ENCODE measurements at regions not wholly inside any gene's neighbourhood (a gene's known extent, or its start where the extent isn't known, plus 50 kb on each side); places are given as distances from the start of the nearest gene placed in this dataset.

DNA sequence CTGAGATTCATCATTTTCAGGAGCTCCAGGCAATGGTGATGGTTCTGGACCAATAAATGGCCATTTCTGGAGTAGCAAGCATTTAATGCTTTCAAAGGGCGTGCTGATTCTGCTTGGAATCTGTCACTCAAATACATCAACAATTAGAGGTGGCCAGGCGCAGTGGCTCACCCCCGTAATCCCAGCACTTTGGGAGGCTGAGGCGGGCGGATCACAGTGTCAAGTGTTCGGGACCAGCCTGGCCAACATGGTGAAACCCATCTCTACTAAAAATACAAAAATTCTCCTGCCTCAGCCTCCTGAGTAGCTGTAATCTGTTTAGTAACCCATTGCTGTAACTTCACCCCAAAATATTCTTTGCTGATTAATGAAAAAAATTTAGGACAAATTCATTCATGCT lies 1574.2 kb downstream of the EFNB2 start:
- no peak overlapping the region for H3K27ac ChIP-seq
- no peaks in the 10 kb centered on the region for H3K4me1 ChIP-seq
- no peak for DNase-seq
- no peak overlapping the region for H3K4me3 ChIP-seq
- TF ChIP-seq, protein P1, sequence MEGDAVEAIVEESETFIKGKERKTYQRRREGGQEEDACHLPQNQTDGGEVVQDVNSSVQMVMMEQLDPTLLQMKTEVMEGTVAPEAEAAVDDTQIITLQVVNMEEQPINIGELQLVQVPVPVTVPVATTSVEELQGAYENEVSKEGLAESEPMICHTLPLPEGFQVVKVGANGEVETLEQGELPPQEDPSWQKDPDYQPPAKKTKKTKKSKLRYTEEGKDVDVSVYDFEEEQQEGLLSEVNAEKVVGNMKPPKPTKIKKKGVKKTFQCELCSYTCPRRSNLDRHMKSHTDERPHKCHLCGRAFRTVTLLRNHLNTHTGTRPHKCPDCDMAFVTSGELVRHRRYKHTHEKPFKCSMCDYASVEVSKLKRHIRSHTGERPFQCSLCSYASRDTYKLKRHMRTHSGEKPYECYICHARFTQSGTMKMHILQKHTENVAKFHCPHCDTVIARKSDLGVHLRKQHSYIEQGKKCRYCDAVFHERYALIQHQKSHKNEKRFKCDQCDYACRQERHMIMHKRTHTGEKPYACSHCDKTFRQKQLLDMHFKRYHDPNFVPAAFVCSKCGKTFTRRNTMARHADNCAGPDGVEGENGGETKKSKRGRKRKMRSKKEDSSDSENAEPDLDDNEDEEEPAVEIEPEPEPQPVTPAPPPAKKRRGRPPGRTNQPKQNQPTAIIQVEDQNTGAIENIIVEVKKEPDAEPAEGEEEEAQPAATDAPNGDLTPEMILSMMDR (IDR thresholded peaks at IDR 0.05), result no peak
- no peaks in the 10 kb centered on the region for H3K27me3 ChIP-seq
- H3K9me3 ChIP-seq, result no peaks in the 10 kb centered on the region
- no peaks in the 10 kb centered on the region for H3K36me3 ChIP-seq
- intact Hi-C loops (cut with DNase I; ENCODE audit: low total_unique reads), result no loop called here

DNA sequence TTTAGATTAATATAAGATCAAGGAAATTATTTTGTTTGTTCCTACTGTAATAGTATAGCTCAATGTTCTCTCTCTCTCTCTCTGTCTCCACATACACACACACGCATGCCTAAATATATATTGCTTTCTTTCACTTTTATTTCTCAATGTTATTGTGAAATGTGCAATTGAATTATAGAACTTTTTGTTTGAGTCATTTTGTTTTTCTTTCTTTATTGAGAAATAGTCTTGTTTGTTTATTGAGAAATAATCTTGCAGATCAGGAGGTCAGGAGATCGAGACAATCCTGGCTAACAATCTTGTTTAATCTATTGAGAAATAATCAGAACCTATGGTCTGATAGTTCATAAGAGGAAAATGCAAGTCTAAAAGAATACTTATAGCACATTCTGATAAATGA lies 1581.3 kb downstream of the EFNB2 start:
- TF ChIP-seq, protein P1 (IDR thresholded peaks at IDR 0.05), result no peak

DNA sequence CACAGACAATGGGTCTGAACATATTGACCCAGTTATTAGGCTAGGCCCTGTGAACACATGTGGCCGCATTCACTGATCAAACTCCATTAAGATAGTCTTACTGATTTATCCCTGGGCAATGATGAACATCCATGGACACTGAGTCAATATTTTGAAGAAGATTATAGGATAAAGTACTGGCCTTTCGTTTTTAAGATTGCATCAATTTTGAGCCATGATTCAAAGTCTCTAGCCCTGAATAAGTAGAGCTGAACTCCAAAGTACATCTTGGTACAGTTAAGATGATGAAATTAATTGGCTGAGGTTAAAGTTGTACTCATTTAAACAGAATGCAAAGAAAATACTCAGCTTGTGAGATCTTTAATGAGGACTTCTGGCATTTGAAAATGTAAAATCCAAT lies 1581.9 kb downstream of the EFNB2 start:
- H3K27me3 ChIP-seq, result no peaks in the 10 kb centered on the region
- DNase-seq, result no peak
- no peaks in the 10 kb centered on the region for H3K4me1 ChIP-seq
- no peaks in the 10 kb centered on the region for H3K36me3 ChIP-seq
- no peaks in the 10 kb centered on the region for H3K9me3 ChIP-seq
- TF ChIP-seq, protein P1 (IDR thresholded peaks at IDR 0.05), result no peak
- no peak overlapping the region for H3K4me3 ChIP-seq
- no peak overlapping the region for H3K27ac ChIP-seq
- intact Hi-C loops (cut with DNase I; ENCODE audit: low total_unique reads), result no loop called here

More for the DNA sequence above, 1581.3 kb downstream of the EFNB2 start:
- Histone ChIP-seq H3K36me3 (no peaks in the 10 kb centered on the region), H3K9me3 (no peaks in the 10 kb centered on the region), H3K4me3 (no peak overlapping the region), H3K27ac (no peak overlapping the region), H3K27me3 (no peaks in the 10 kb centered on the region), H3K4me1 (no peaks in the 10 kb centered on the region)
- no peak for DNase-seq
- intact Hi-C loops (cut with DNase I; ENCODE audit: low total_unique reads), result no loop called here

DNA sequence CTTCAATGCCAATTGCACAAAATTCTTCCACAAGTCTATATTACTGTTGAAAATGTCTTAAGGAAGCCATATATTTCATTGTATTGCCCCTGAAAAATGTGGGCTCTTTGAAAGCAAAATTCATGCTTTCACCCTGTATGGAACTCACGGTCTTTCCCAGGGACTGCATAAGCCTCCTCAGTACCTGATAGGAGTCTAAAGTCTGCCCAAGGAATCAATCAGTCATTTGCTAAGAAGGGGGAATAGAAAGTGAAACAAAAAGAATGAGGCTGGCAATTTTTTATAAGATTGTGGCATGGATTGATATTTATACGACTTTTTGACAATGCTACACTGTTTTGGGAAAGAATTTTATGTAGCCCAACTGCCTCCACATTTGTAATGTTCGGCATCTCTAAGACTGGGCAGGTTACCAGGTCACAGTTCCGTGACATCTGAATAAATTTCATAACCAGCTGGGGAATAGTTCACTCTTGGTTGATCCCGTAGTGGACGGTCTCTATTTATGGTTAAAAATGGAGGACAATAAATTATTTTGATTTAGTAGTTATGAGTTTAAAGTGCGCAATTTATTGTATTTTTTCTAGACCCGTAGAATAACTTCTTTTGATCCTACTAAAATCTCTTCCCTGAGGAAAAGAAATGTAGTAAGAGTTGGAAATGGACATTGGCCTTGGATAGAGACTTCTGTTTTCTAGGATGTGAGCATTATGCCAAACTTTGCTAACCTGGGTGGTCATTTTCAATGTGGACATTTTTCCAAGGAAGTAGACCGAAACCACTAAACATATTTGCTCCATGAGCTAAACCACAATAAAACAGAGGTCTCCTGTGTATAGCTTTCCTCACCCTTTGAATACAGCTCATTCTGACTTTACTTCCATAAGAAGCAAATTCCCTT lies 1585.4 kb downstream of the EFNB2 start:
- no peak overlapping the region for H3K27ac ChIP-seq
- TF ChIP-seq, protein P1 (IDR thresholded peaks at IDR 0.05), result no peak
- H3K4me1 ChIP-seq, result no peaks in the 10 kb centered on the region
- DNase-seq, result no peak
- H3K36me3 ChIP-seq, result no peaks in the 10 kb centered on the region
- intact Hi-C loops (cut with DNase I; ENCODE audit: low total_unique reads), result no loop called here
- H3K4me3 ChIP-seq, result no peak overlapping the region
- H3K27me3 ChIP-seq, result no peaks in the 10 kb centered on the region
- H3K9me3 ChIP-seq, result no peaks in the 10 kb centered on the region

DNA sequence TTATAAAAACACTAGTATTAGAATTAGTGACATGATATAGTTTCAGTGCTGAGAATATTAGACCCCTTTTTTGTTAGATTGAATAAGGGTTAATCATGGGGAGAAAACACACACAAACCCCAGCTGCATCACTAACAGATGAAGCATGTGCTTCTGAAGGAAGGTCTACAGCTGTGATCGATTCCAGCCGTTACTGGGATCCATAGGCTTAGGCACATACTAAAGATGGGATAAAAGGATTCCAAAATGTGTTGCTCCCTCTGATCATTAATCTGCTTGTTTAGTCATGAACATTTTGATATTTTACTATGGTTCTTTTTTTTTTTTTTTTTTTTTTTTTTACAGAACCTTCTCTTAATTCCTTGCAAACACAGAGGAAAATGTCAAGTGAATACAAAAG lies 1591.3 kb downstream of the EFNB2 start:
- H3K4me3 ChIP-seq, result no peak overlapping the region
- no peaks in the 10 kb centered on the region for H3K4me1 ChIP-seq
- no peak for DNase-seq
- TF ChIP-seq, protein P1 (IDR thresholded peaks at IDR 0.05), result no peak
- H3K36me3 ChIP-seq, result no peaks in the 10 kb centered on the region
- intact Hi-C loops (cut with DNase I; ENCODE audit: low total_unique reads), result no loop called here
- H3K27ac ChIP-seq, result no peak overlapping the region
- H3K27me3 ChIP-seq, result no peaks in the 10 kb centered on the region
- no peaks in the 10 kb centered on the region for H3K9me3 ChIP-seq
